Activated CD4-positive, alpha-beta memory T cell treated with anti-CD3 and anti-CD28 coated beads for 36 hours (primary cell): ENCODE measurements at regions not wholly inside any gene's neighbourhood (a gene's known extent, or its start where the extent isn't known, plus 50 kb on each side); places are given as distances from the start of the nearest gene placed in this dataset.

Experiments
- CTCF ChIA-PET: fragments of 350-600 bp; sonication (Branson Sonifier 250); formaldehyde crosslinking; loops from one replicate; lab custom pipeline; 2021; ENCODE audit warnings: antibody characterized with exemption, inconsistent platforms; lab: Charles Lee
- POLR2A ChIA-PET: fragments of 350-600 bp; sonication (Branson Sonifier 250); formaldehyde crosslinking; loops from one replicate; lab custom pipeline; 2021; ENCODE audit warnings: antibody characterized with exemption; lab: Charles Lee
- DNase-seq: peaks from one replicate; pipeline ENCODE4 v3.0.0-alpha.2; 2020
- H3K27ac Mint-ChIP-seq: one replicate; pipeline ENCODE4 v1.8.0; 2021; ENCODE audit warnings: mixed read lengths
- H3K27me3 Mint-ChIP-seq: one replicate; pipeline ENCODE4 v1.8.0; 2021; ENCODE audit warnings: mixed read lengths
- H3K36me3 Mint-ChIP-seq: one replicate; pipeline ENCODE4 v1.8.0; 2021; ENCODE audit warnings: mixed read lengths
- H3K4me1 Mint-ChIP-seq: one replicate; pipeline ENCODE4 v1.8.0; 2021; ENCODE audit warnings: low read depth, mixed read lengths
- H3K4me3 Mint-ChIP-seq: one replicate; pipeline ENCODE4 v1.8.0; 2021; ENCODE audit warnings: mild to moderate bottlenecking, mixed read lengths
- H3K9me3 Mint-ChIP-seq: one replicate; pipeline ENCODE4 v1.8.0; 2021; ENCODE audit warnings: mixed read lengths
- intact Hi-C: fragments of 100-400 bp; cut with micrococcal nuclease; formaldehyde crosslinking; loops from one replicate; pipeline ENCODE4 v1.15.1; 2023

DNA sequence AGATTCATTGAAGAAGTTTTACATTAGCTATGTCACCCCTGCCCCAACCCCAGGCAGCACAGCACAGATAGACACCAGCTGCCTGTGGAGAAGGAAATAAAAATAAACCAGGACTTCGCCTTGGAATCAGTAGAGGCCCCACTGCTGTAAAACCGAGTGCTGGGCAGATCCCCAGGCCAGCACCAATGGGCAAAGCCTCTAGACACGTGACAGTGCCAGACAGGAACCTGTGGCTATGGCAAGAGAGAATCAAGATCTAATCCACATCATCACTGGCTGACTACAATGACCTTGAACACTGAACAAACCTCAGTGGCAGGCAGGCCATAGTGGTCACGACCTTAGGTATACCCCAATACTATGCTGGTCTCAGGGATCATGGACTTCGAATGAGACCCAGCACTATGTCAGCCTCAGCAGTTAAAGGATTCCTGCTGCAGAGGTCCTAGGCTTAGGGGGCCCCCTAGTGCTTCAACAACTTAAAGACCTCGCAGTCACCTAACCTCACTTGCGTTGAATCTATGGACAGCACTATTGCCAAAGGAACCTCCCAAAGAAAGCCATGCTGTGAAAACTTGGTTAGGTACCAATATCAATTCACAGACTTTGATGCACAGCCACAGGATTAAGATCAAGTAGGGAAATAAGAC, 2118.6 kb upstream of the C9orf72 start:
- H3K27me3 Mint-ChIP-seq: no peaks in the 10 kb centered on the region
- ChIA-PET CTCF (no interaction called here), POLR2A (no interaction called here)
- H3K9me3 Mint-ChIP-seq: peaks cover 18% of the 10 kb centered on the region
- no peak overlapping the region for H3K27ac Mint-ChIP-seq
- intact Hi-C loops: loop anchor here (5.0 kb wide), 1 partner anchor 915 kb away; no protein-coding TSS in a partner anchor
- no peaks in the 10 kb centered on the region for H3K36me3 Mint-ChIP-seq
- no peaks in the 10 kb centered on the region for H3K4me1 Mint-ChIP-seq
- DNase-seq: no peak
- H3K4me3 Mint-ChIP-seq: no peak overlapping the region

DNA sequence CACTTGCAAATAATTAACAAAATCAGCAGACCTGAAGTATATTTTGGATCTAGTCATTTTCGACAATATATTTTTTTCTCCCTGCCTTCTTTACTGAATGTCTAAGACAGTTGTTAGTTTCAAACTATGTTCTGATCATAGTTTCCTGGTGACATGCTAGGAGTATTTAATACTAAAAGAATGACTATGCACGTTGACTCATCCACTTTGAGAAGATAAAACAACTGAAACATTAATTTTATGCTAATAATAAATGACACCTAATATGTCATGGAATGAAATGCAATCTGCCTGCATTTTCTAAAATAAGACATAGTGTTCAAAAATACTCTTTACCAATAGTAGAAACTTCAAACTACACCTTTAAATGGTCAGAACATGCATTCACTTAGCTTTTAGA, 2123.7 kb upstream of the C9orf72 start:
- H3K9me3 Mint-ChIP-seq: peaks cover 13% of the 10 kb centered on the region
- no peaks in the 10 kb centered on the region for H3K27me3 Mint-ChIP-seq
- POLR2A ChIA-PET: no interaction called here
- no peak for DNase-seq
- intact Hi-C loops: no loop called here
- no peak overlapping the region for H3K27ac Mint-ChIP-seq
- no peaks in the 10 kb centered on the region for H3K36me3 Mint-ChIP-seq
- no peaks in the 10 kb centered on the region for H3K4me1 Mint-ChIP-seq
- no peak overlapping the region for H3K4me3 Mint-ChIP-seq
- CTCF ChIA-PET: no interaction called here

DNA sequence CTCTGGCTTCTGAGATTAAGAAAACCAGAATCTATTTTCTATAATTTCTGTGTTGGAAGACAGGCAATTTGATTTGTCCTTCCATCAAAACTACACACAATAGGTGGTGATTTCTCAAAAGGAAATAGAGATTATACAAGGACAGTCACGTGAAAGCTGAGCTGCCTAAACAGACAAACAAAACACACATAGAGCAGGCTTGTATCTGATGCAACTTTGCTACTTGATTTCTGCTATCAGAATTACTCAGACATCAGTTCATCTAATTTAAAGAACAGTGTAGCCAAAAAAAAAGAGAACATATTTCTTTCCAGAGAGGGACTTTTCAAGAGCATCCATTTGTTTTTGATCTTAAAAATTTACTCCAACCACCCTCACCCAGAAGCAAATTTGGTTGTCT, 2128.3 kb upstream of the C9orf72 start:
- no peak overlapping the region for H3K4me3 Mint-ChIP-seq
- no peaks in the 10 kb centered on the region for H3K27me3 Mint-ChIP-seq
- ChIA-PET POLR2A (no interaction called here), CTCF (no interaction called here)
- H3K9me3 Mint-ChIP-seq: no peaks in the 10 kb centered on the region
- intact Hi-C loops: no loop called here
- H3K36me3 Mint-ChIP-seq: no peaks in the 10 kb centered on the region
- no peak for DNase-seq
- no peaks in the 10 kb centered on the region for H3K4me1 Mint-ChIP-seq
- H3K27ac Mint-ChIP-seq: no peak overlapping the region

DNA sequence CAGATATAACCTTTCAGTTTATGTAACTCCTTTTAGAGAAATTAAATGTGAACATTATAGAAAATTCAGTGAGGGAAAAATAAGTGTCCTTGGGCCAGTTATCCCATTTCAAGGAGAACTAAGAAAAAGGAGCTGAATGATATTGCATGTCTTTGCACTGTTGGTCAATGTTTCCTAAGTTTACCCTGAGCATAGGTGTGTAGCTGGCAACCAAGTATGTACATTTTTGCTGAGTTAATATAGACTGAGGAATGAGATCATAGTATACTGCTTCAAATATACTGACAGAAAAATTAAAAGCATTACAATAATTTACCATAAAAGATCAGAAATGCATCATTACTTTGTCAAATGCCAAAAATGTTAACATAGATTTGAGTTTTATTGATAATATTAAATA, 2128.7 kb upstream of the C9orf72 start:
- Mint-ChIP-seq H3K27ac (no peak overlapping the region), H3K36me3 (no peaks in the 10 kb centered on the region), H3K4me1 (no peaks in the 10 kb centered on the region), H3K27me3 (no peaks in the 10 kb centered on the region), H3K4me3 (no peak overlapping the region), H3K9me3 (no peaks in the 10 kb centered on the region)
- intact Hi-C loops: no loop called here
- ChIA-PET CTCF (no interaction called here), POLR2A (no interaction called here)
- no peak for DNase-seq

DNA sequence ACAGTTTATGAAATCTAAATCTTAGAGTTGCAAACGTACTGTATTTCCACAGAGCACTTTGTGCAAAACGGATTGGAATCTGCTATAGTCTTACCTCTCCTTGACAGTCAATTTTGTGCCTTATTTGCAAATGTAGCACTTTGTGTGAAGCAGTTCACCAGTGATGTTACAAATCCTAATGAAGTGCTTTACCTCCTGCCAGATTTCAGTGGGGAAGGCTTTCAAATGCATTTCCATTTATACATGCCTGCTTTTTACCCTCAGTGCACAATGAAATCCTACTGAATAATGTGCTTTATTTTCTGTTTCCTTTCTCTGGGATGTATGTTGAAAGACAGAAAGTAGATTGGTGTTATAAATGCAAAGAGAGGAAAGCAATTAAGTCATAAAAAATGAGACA, 2141.6 kb upstream of the C9orf72 start:
- H3K9me3 Mint-ChIP-seq: peaks cover 1% of the 10 kb centered on the region
- DNase-seq: no peak
- no peaks in the 10 kb centered on the region for H3K27me3 Mint-ChIP-seq
- intact Hi-C loops: no loop called here
- POLR2A ChIA-PET: no interaction called here
- no peaks in the 10 kb centered on the region for H3K36me3 Mint-ChIP-seq
- H3K4me1 Mint-ChIP-seq: no peaks in the 10 kb centered on the region
- no peak overlapping the region for H3K4me3 Mint-ChIP-seq
- no peak overlapping the region for H3K27ac Mint-ChIP-seq
- CTCF ChIA-PET: no interaction called here

DNA sequence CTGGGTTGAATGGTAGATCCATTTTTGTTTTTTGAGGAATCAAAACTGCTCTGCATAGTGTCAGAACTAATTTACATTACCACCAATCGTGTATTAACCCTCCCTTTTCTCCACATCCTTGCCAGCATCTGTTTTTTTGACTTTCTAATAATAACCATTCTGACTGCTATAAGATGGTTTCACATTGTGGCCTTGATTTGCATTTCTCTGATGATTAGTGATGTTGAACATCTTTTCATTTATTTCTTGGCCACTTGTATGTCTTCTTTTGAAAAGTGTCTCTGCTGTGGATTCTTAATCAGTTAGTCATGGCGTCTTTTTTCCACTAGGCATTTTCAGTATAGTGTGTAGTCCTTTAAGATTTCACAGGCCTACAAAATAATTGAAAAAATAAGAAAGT, 2144.3 kb upstream of the C9orf72 start:
- ChIA-PET CTCF (no interaction called here), POLR2A (no interaction called here)
- intact Hi-C loops: no loop called here
- H3K36me3 Mint-ChIP-seq: no peaks in the 10 kb centered on the region
- no peaks in the 10 kb centered on the region for H3K4me1 Mint-ChIP-seq
- DNase-seq: no peak
- H3K4me3 Mint-ChIP-seq: no peak overlapping the region
- H3K27ac Mint-ChIP-seq: no peak overlapping the region
- peaks cover 3% of the 10 kb centered on the region for H3K9me3 Mint-ChIP-seq
- no peaks in the 10 kb centered on the region for H3K27me3 Mint-ChIP-seq

DNA sequence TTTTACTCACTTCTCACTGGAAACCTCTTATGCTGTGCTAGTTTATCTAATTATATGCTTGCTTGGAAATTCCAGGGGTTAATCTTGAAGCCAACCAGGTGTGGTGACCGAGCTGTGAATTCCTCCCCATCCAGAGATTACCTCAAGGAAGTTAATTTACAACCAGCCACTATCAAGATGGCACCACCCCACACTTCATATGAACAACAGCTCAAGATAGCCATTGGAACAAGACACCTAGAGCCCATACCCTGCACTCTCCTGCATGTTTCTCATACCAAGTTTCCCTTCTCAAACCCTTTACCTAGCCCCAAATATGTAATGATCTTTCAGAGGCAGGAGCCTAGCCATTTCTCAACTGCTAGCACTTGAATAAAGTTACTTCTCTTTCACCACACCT, 2156.9 kb upstream of the C9orf72 start:
- Mint-ChIP-seq H3K27me3 (no peaks in the 10 kb centered on the region), H3K9me3 (peaks cover 17% of the 10 kb centered on the region), H3K4me3 (no peak overlapping the region), H3K36me3 (no peaks in the 10 kb centered on the region), H3K27ac (no peak overlapping the region), H3K4me1 (no peaks in the 10 kb centered on the region)
- DNase-seq: no peak
- intact Hi-C loops: no loop called here
- ChIA-PET CTCF (no interaction called here), POLR2A (no interaction called here)

DNA sequence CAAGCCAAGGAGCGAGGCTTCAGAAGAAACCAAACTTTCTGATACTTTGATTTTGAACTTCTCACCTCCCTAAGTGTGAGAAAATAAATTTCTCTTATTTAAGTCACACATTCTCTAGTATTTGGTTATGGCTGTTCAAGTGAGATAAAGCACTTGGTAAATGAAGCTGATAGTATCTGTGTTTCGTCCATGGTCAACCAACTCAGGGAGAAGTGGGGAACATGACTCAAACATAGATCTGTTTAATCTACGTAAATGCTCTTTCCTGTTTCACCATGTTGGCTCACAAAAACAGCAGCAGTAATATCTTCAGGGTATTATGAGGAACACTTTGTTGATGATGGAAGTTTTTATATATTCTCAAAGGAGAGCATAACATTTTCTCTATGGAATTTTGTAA, 2167.2 kb upstream of the C9orf72 start:
- ChIA-PET CTCF (no interaction called here), POLR2A (no interaction called here)
- H3K27ac Mint-ChIP-seq: no peak overlapping the region
- H3K36me3 Mint-ChIP-seq: no peaks in the 10 kb centered on the region
- intact Hi-C loops: no loop called here
- H3K4me1 Mint-ChIP-seq: no peaks in the 10 kb centered on the region
- DNase-seq: no peak
- peaks cover 3% of the 10 kb centered on the region for H3K9me3 Mint-ChIP-seq
- no peaks in the 10 kb centered on the region for H3K27me3 Mint-ChIP-seq
- no peak overlapping the region for H3K4me3 Mint-ChIP-seq

DNA sequence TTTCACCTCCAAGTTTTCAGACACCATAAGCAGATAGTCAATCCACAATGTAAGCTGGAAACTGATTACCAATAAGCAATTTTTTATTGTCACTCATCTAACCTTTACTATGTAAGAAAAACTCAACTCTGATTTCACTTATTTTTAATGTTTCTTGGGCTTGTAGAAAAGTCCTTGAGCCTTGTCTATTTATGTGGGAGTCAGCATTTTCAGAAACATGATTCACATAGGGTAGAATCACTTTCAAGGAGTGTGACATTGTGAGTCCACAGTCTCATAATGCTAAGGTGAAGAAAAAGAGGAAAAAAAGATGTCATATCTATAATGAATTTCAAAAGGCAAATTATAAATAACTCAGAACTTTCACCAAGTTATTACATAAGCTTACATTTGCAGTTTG, 2167.9 kb upstream of the C9orf72 start:
- H3K27ac Mint-ChIP-seq: no peak overlapping the region
- H3K36me3 Mint-ChIP-seq: no peaks in the 10 kb centered on the region
- POLR2A ChIA-PET: no interaction called here
- DNase-seq: no peak
- intact Hi-C loops: no loop called here
- H3K4me1 Mint-ChIP-seq: no peaks in the 10 kb centered on the region
- H3K9me3 Mint-ChIP-seq: peaks cover 3% of the 10 kb centered on the region
- CTCF ChIA-PET: no interaction called here
- no peaks in the 10 kb centered on the region for H3K27me3 Mint-ChIP-seq
- H3K4me3 Mint-ChIP-seq: no peak overlapping the region

DNA sequence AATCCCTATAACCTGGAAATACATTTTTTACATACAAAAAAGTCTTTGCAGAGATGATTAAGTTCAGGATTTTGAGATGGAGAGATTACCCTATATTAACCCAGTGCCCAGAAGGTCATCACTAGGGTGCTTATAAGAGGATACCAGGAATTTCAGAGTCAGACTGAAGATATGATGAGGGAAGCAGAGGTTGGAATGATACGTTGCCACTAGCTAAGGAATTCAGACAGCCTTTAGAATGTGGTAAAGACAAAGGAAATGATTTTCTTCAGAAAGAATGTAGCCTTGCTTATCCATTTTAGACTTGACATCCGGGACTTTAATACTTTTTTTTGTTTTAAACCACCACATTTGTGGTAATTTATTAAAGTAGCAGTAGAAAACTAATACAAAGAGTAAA, 2176.8 kb upstream of the C9orf72 start:
- no peak overlapping the region for H3K27ac Mint-ChIP-seq
- H3K4me3 Mint-ChIP-seq: no peak overlapping the region
- CTCF ChIA-PET: no interaction called here
- no peaks in the 10 kb centered on the region for H3K9me3 Mint-ChIP-seq
- no peaks in the 10 kb centered on the region for H3K27me3 Mint-ChIP-seq
- no peaks in the 10 kb centered on the region for H3K4me1 Mint-ChIP-seq
- POLR2A ChIA-PET: no interaction called here
- intact Hi-C loops: no loop called here
- no peaks in the 10 kb centered on the region for H3K36me3 Mint-ChIP-seq
- no peak for DNase-seq

DNA sequence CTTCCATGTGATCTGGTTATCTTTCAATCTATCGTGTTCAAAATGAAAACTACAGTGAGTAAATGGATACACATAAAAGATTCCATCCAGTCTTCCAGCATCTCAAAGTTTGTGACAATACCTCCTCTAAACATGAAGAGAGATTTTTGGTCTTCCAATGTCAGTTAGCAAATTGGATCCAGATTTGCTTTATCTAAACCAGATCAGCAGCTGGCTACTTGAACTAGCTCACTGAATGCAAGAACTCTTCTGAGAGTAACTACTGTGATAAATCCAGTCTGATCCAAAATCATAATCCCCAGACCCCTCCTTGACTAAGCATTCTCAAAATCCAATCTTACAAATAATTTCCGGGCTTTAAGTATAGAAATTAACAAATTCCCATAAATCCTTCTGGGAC, 2177.9 kb upstream of the C9orf72 start:
- no peaks in the 10 kb centered on the region for H3K36me3 Mint-ChIP-seq
- POLR2A ChIA-PET: no interaction called here
- intact Hi-C loops: no loop called here
- no peak overlapping the region for H3K4me3 Mint-ChIP-seq
- no peak overlapping the region for H3K27ac Mint-ChIP-seq
- no peaks in the 10 kb centered on the region for H3K27me3 Mint-ChIP-seq
- H3K9me3 Mint-ChIP-seq: no peaks in the 10 kb centered on the region
- CTCF ChIA-PET: no interaction called here
- DNase-seq: no peak
- H3K4me1 Mint-ChIP-seq: no peaks in the 10 kb centered on the region

DNA sequence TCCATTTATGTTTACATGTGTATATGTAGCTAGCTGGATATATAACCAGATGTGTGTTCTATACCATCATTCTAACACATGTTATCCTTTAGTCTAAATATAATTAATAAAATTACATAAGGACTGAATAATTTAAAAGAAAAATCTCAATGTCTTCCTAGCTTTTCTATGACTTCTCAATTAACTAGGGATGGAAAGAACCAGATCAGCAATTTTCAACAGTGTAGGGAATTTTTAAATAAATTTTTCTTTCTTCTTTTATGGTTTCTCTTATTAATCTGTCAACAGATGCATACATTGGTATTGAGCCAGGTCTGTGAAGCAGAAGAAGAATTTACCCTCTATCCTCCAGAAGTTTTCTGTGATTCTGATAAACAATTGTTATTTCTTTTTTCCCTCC, 2180.4 kb upstream of the C9orf72 start:
- H3K27me3 Mint-ChIP-seq: no peaks in the 10 kb centered on the region
- CTCF ChIA-PET: no interaction called here
- intact Hi-C loops: no loop called here
- H3K27ac Mint-ChIP-seq: no peak overlapping the region
- no peaks in the 10 kb centered on the region for H3K36me3 Mint-ChIP-seq
- POLR2A ChIA-PET: no interaction called here
- no peak for DNase-seq
- no peaks in the 10 kb centered on the region for H3K9me3 Mint-ChIP-seq
- H3K4me1 Mint-ChIP-seq: no peaks in the 10 kb centered on the region
- no peak overlapping the region for H3K4me3 Mint-ChIP-seq

DNA sequence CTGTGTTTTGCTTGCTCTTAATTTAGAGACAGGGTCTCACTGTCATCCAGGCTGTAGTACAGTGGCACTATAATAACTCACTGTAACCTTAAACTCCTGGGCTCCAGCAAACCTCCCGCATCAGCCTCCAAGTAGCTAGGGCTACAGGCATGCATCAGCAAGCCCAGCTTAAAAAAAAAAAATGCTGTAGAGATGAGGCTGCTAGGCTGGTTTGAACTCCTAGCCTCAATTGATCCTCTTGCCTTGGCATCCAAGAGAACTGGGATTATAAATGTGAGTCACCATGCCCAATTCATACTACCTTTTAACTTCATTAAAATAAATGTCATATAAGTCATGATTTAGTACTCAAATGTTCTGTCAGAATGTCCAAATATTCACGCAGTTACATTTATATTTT, 2195.7 kb upstream of the C9orf72 start:
- no peaks in the 10 kb centered on the region for H3K36me3 Mint-ChIP-seq
- ChIA-PET POLR2A (no interaction called here), CTCF (no interaction called here)
- no peak overlapping the region for H3K27ac Mint-ChIP-seq
- no peak overlapping the region for H3K4me3 Mint-ChIP-seq
- intact Hi-C loops: no loop called here
- no peaks in the 10 kb centered on the region for H3K27me3 Mint-ChIP-seq
- H3K9me3 Mint-ChIP-seq: peaks cover 4% of the 10 kb centered on the region
- H3K4me1 Mint-ChIP-seq: no peaks in the 10 kb centered on the region
- no peak for DNase-seq
